Stimulated activated CD4-positive, alpha-beta T cell treated with anti-CD3 and anti-CD28 coated beads, Interleukin-4, amount 100 ng/mL, for 48 hours (primary cell): ENCODE measurements at regions not wholly inside any gene's neighbourhood (a gene's known extent, or its start where the extent isn't known, plus 50 kb on each side); places are given as distances from the start of the nearest gene placed in this dataset.

Source experiments
- DNase-seq, 2 donors: peaks; one replicate each; pipeline ENCODE4 v3.0.0-alpha.2; 2020; ENCODE audit warnings: low read depth in 2 of 2

DNA sequence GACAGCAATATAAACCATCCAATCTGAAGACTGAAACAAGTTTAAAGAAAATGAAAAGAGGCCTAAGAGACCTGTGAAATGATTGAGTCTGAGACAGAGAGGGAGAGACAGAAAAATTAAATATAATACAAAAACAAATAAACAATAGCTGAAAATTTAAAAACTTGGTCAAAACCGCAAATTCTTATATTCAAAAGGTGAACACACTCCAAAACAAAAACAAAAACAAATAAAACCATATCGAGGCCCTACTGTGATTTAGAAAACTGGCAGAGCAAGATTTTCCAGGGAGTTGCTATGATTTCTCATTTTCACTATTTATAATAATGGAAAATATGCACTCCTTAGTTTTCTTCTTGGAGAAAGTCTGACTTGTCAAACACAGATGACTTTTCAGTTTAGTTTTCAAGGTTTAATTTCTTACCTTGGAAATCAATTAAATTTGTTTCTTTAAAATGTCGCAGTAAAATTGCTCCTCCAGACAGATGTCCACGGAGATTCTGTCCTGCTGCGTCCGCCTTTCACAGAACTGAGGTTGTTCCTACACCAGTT lies 1420.3 kb downstream of the UQCRFS1 start:
- no peak for DNase-seq

DNA sequence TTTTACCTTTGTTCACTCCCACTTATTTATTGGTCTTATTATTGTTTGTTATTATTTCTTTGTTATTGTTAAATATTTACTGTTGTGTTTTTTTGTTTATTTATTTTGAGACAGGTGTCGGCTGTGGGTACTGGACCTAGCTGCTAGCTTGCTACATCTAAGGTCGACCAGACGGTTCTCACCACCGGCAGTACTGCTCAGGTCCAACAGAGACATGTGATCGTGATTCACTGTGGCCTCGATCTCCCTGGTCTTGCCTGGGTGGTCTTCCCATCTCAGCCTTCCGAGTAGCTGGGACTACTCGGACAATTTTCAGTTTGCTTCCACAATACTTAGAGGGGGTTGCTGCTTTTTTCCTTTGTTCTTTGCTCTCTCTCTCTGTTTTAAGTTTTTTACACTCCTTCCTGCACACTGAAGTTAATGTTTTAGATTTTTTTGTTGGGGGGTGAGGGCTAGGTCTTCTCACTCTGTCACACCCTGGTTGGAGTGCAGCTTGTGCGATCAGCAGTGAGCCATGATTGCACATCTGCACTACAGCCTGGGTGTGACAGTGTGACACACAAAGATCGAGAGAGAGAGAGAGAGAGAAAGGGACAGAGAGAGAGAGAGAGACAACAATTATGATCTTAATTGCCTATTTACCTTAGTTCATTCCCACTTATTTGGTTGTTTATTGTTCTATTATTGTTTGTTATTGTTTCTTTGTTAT lies 1432.4 kb downstream of the UQCRFS1 start:
- no peak for DNase-seq

DNA sequence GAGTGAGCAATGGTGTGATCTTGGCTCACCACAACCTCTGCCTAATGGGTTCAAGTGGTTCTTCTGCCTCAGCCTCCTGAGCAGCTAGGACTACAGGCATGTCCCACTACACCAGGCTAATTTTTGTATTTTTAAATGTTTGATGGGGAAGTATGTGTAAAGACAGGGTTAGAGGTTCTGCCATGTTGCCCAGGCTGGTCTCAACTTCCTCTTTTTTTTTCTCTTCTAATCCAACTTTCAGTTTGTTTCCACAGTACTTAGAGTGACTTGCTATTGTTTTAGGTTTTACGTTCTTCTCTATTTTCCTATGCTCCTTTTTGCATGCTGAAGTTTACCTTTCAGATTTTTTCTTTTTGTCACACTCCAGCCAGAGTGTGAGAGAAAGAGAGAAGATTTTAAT lies 1433.0 kb downstream of the UQCRFS1 start:
- no peak for DNase-seq

DNA sequence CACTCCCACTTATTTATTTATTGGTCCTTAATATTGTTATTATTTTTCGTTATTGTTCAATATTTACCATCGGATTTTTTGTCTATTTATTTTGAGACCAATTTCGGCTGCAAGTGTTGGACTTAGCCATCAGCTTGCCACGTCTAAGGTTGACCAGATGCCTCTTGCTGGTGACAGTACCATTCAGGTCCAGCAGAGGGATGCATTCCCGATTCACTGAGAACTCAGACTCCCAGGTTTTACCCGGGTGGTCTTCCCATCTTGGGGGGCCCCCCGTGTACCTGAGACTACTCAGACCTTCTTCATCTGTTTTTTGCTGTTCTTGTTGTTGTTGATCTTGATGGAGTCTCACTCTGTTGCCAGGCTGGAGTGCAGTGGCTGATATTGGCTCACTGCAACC lies 1435.2 kb downstream of the UQCRFS1 start:
- DNase-seq, result no peak

DNA sequence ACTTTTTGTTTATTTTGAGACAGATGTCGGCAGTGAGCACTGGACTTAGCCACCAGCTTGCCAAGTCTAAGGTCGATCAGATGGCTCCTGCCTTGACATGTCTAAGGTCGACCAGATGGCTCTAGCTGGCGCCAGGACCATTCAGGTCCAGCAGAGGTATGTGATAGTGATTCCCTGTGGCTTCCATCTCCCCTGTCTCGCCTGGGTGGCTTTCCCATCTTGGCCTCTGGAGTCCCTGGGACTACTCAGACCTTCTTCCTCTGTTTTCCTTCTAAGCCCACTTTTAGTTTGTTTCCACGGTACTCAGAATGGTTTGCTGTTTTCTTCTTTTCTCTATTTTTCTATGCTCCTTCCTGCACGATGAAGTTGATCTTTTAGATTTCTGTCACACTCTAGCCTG lies 1435.7 kb downstream of the UQCRFS1 start:
- DNase-seq, result no peak

DNA sequence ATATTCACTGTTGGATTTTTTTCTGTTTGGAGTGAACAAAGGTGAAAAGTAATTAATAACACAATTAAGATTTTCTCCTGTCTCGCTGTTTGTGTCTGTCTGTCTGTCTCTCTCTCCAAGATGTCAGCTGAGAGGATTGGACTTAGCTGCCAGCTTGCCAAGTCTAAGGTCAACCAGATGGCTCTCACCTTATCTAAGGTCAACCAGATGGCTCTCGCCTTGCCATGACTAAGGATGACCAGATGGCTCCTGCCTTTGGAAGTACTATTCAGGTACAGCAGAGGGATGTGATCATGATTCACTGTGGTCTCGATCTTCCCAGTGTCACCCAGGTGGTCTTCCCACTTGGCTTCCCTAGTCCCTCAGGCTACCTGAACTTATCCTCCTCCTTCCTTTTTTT lies 1436.4 kb downstream of the UQCRFS1 start:
- DNase-seq, result no peak

DNA sequence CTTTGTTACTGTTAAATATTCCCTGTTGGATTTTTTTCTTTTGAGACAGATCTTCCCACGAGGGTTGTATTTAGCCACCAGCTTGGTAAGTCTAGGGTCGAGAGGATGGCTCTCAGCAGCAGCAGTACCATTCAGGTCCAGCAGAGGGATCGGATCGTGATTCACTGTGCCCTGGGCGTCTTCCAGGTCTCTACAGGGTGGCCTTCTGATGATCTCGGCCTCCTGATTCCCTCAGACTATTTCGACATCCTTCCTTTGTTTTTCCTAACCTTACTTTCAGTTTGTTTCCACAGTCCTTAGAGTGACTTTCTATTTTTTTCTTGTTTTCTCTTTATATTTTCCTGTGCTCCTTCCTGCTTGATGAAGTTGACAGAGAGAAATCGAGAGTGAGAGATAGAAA lies 1436.9 kb downstream of the UQCRFS1 start:
- no peak for DNase-seq

DNA sequence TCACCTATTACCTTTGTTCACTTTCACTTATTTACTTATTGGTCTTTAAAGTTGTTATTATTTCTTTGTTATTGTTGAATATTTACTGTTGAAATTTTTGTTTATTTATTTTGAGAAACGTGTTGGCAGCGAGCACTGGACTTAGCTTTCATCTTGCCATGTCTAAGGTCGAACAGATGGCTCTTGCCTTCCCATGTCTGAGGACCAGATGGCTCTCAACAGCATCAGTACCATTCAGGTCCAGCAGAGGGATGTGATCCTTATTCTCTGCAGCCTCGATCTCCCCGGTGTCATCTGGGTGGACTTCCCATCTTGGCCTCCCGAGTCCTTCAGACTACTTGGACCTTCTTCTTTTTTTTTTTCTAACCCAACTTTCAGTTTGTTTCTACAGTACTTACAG lies 1437.6 kb downstream of the UQCRFS1 start:
- no peak for DNase-seq

DNA sequence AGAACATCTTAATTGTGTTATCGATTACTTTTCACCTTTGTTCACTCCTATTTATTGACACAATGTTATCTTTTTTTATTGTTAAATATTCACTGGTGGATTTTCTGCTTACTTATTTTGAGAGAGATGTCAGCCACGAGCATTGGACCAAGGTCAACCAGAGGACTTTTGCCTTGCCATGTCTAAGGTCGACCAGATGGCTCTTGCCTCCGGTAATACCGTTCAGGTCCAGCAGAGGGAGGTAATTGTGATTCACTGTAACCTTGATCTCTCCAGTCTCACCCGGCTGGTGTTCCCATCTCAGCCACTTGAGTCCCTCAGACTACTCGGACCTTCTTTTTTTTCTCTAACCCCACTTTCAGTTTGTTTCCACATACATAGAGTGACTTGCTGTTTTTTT lies 1438.1 kb downstream of the UQCRFS1 start:
- DNase-seq, result peak in 1 of 2 donors; percentile 38

DNA sequence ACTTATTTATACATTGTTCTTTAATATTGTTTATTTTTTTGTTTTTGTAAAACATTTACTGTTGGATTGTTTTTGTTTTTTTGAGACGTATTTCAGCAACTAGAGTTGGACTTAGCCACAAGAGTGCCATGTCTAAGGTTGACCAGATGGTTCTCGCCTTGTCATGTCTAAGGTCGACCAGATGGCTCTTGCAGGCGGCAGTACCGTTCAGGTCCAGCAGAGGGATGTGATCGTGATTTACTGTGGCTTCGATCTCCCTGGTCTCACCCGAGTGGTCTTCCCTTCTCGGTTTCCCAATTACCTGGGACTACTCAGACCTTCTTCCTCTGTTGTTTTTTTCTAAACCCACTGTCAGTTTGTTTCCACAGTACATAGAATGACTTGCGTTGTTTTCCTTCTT lies 1438.6 kb downstream of the UQCRFS1 start:
- DNase-seq, result no peak

DNA sequence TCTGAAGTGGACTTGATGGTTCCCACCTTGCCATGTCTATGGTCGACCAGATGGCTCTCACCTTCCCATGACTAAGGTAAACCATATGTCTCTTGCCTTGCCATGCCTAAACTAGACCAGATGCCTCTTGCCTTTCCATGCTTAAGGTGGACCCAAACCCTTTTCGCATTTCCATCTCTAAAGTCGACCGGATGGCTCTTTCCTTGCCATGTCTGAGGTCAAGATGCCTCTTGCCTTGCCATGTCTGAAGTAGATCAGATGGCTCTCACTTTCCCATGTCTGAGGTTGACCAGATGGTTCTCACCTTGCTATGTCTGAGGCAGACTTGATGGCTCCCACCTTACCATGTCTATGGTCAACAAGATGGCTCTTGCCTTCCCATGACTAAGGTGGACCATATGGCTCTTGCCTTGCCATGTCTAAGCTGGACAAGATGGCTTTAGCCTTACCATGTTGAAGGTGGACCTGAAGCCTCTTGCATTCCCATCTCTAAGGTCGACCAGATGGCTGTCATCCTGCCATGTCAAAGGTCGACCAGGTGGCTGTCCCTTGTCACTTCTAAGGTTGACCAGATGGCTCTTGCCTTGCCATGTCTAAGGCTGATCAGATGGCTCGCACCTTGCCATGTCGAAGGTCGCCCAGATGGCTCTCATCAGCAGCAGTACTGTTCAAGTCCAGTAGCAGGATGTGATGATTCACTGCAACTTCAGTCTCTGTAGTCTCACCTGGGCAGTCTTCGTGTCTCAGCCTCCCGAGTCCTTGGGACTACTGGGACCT lies 1439.4 kb downstream of the UQCRFS1 start:
- no peak for DNase-seq

DNA sequence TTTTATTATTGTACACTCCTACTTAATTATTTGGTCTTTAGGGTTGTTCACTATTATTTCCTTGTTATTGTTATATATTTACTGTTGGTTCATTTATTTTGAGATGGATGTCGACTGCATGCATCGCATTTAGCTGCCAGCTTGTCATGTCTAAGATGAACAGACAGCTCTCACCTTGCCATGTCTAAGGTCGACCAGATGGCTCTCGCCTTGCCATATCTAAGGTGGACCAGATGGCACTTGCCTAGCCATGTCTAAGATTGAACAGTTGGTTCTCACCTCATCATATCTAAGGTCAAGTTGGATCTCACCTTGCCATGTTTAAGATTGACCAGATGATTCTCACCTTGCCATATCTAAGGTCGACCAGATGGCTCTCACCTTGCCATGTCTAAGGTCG lies 1440.9 kb downstream of the UQCRFS1 start:
- no peak for DNase-seq

DNA sequence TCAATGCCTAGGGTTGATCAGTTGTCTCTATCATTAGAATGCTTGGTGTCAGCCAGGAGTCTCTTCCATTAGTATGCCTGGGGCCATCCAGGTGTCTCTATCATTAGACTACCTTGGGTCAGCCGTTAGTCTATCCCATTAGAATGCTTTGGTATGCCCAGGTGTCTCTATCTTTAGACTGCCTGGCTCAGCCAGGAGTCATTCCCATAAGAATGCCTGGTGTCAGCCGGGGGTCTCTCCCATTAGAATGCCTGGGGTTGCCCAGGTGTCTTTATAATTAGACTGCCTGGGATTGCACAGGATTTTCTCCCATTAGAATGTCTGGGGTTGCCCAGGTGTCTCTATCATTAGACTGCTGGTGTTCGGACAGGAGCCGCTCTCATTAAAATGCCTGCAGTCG lies 1442.9 kb downstream of the UQCRFS1 start:
- no peak for DNase-seq

DNA sequence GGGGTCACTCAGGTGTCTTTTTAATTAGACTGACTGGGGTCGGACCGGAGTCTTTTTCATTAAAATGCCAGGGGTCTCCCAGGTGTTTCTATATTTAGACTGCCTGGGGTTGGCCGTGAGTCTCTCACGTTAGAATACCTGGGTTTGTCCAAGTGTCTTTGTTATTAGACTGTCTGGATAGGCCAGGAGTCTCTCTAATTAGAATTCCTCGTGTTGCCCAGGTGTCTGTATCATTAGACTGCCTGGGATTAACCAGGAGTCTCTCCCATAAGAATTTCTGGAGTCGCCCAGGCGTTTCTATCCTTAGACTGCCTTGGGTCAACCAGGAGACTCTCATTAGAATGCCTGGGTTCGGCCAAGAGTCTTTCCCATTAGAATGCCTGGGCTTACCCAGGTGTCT lies 1445.7 kb downstream of the UQCRFS1 start:
- no peak for DNase-seq

DNA sequence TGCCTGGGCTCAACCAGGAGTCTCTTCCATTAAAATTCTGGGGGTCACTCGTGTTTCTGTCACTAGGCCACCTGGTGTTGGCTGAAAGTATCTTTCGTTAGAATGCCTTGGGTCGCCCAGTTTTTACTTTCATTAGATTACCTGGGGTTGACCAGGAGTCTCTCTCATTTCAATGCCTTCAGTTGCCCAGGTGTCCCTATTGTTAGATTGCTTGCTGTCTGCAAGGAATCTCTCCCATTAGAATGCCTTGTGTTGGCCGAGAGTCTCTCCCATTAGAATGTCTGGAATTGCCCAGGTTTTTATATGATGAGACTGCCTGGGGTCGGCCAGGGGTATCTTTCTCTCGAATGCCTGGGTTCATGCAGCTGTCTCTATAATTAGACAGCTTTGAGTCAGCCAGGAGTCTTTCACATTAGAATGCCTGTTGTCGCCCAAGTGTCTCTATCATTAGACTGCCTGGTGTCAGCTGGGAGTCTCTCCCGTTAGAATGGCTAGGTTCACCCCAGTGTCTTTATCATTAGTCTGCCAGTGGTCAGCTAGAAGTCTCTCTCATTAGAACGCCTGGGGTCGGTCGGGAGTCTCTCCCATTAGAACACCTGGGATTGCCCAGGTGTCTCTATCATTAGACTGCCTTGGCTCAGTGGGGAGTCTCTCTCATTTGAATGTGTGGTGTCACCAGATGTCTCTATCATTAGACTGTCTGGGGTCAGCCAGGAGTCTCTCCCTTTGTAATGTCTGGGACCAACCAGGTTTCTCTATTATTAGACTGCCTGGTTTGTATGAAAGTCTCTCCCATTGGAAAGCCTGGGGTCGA lies 1446.8 kb downstream of the UQCRFS1 start:
- DNase-seq, result no peak

DNA sequence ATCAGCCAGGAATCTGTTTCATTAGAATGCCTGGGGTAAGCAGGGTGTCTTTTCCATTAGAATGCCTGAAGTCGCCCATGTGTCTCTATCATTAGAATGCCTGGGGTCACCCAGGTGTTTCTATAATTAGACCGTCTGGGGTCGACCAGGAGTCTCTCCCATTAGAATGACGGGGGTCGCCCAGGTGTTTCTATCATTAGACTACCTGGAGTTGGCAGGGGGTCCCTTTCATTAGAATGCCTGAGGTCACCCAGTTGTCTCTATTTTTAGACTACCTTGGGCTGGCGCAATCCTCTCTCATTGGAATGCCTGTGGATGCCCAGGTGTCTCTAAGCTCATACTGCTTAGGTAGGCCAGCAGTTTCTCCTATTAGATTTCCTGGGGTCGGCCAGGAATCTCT lies 1447.6 kb downstream of the UQCRFS1 start:
- DNase-seq, result no peak

DNA sequence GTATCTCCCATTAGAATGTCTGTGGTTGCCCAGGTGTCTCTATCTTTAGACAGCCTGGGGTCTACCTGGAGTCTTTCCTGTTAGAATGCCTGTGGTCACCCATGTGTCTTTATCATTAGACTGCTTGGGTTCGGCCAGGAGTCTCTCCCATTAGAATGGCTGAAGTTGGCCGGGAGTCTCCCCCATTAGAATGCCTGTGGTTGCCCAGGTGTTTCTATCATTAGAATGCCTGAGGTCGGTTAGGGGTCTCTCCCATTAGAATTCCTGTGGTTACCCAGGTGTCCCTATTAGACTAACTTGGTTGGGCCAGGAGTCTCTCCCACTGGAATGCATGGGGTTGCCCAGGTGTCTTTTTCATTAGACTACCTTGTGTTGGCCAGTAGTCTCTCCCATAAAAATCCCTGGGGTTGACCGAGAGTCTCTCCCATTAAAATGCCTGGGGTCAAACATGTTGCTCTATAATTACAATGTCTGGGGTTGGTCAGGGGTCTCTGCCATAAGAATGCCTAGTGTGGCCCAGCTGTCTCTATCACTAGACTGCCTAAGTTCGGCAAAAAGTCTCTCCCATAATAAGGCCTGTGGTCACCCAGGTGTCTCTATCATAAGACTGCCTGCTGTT lies 1448.7 kb downstream of the UQCRFS1 start:
- no peak for DNase-seq

DNA sequence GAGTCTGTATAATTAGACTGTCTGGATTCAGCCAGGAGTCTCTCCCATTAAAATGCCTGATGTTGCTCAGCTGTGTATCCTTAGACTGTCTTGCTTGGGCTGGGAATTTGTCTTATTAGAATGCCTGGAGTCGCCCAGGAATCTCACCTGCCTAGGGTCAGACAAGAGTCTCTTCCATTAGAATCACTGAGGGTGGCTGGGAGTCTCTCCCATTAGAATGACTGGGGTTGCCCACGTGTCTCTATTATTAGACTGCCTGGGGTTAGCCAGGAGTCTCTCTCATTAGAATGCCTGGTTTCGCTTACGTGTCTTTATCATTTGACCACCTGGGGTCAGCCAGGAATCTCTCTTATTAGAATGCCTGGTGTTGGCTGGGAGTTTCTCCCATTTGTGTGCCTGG lies 1450.0 kb downstream of the UQCRFS1 start:
- DNase-seq, result no peak

DNA sequence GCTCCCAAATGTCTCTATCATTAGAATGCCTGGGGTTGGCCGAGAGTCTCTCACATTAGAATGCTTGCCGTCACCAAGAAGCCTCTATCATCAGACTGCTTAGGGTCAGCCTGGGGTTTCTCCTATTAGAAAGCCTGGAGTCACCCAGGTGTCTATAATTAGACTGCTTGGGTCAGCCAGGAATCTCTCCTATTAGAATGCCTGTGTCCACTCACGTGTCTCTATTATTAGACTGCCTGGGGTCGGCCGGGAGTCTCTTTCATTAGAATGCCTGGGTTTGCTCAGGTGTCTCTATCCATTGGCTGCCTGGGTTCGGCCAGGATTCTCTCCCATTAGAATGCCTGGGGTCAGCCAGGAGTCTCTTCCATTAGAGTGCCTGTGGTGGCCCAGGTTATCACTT lies 1453.1 kb downstream of the UQCRFS1 start:
- no peak for DNase-seq

DNA sequence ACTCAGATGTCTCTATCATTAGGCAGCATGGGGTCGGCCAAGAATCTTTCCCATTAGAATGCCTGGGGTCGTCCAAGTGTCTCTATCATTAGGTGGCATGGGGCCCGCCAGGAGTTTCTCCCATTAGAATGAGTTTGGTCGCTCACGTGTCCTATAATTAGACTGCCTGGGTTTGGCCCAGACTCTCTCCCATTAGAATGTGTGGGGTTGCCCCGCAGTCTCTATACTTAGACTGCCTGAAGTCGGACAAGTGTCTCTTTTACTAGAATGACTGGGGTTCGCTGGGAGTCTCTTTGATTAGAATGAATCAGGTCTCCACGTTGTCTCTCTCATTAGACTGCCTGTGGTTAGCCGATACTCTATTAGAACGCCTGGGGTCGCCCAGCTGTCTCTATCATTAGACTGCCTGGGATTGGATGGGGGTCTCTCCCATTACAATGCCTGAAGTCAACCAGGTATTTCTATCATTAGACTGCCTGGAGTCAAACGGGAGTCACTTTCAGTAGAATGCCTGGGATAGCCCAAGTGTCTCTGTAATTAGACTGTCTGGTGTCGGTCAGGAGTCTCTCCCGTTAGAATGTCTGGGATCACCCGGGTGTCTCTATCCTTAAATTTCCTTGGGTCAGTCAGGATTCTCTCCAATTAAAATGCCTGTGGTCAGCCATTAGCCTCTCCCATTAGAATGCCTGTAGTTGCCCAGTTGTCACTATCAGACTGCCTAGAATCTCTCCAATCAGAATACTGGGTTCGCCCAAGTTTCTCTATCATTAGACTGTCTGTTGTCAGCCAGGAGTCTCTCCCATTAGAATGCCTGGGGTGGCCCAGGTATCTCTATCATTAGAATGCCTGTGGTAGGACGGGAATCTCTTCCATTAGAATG lies 1454.1 kb downstream of the UQCRFS1 start:
- no peak for DNase-seq

DNA sequence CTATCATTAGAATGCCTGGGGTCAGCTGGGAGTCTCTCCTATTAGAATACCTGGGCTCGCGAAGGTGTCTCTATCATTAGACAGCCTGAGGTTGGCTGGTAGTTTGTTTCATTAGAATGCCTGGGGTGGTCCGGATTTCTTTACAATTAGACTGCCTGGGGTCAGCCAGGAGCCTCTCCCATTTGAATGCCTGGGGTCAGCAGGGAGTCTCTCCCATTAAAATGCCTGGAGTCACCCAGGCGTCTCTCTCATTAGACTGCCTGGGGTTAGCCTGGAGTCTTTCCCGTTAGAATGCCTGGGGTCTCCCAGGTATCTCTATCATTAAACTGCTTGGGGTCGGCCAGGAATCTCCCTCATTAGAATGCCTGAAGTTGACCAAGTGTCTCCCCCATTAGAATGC lies 1458.3 kb downstream of the UQCRFS1 start:
- DNase-seq, result no peak
